A549 (cell line): ENCODE measurements at regions not wholly inside any gene's neighbourhood (a gene's known extent, or its start where the extent isn't known, plus 50 kb on each side); places are given as distances from the start of the nearest gene placed in this dataset.

Experiments
- CEBPB ChIP-seq, 2 experiments: fragments of >200 bp in 1 of 2; sonication (Bioruptor Twin) in 1 of 2; formaldehyde crosslinking in 1 of 2; IDR thresholded peaks; 2 replicates each; pipeline ENCODE4 v1.6.1; 2012 to 2016
- EP300 ChIP-seq, 2 experiments: fragments of >200 bp; sonication (Bioruptor Twin); formaldehyde crosslinking; IDR thresholded peaks; 2 replicates in 1 of 2; 3 replicates in 1 of 2; pipeline ENCODE4 v1.6.1; 2016 to 2017
- MYC ChIP-seq: IDR thresholded peaks from 2 replicates; pipeline ENCODE4 v1.6.1; 2012; ENCODE audit warnings: mild to moderate bottlenecking, inconsistent platforms, low read length, improper control_type of control experiment, borderline replicate concordance
- POLR2A ChIP-seq: IDR thresholded peaks from 2 replicates; pipeline ENCODE4 v1.6.1; 2012; ENCODE audit warnings: mild to moderate bottlenecking, low read length
- RAD21 ChIP-seq, 2 experiments: fragments of >200 bp in 1 of 2; sonication (Bioruptor Twin) in 1 of 2; formaldehyde crosslinking in 1 of 2; IDR thresholded peaks in 1 of 2; conservative IDR thresholded peaks in 1 of 2; 2 replicates in 1 of 2; 3 replicates in 1 of 2; pipeline ENCODE4 v1.6.1; 2012 to 2018; ENCODE audit warnings: inconsistent platforms in 1 of 2
- TF ChIP-seq, protein P1 (sequence below): fragments of >200 bp; sonication (Bioruptor Twin); formaldehyde crosslinking; IDR thresholded peaks from 3 replicates; pipeline ENCODE4 v1.5.1; 2016
- TF ChIP-seq, protein P2 (sequence below): IDR thresholded peaks from 2 replicates; pipeline ENCODE4 v1.6.1; 2012

GRCh38 chr3:65303431-65303830, 615.6 kb upstream of the ADAMTS9 start:
- TF ChIP-seq POLR2A (no peak), CEBPB (IDR thresholded peaks at IDR 0.05) (no peak), EP300 (IDR thresholded peaks at IDR 0.05) (no peak), RAD21 (conservative IDR thresholded peaks at IDR 0.05 in 1 of 2, IDR thresholded peaks at IDR 0.05 in 1 of 2) (no peak), MYC (no peak)
- TF ChIP-seq, protein P1, sequence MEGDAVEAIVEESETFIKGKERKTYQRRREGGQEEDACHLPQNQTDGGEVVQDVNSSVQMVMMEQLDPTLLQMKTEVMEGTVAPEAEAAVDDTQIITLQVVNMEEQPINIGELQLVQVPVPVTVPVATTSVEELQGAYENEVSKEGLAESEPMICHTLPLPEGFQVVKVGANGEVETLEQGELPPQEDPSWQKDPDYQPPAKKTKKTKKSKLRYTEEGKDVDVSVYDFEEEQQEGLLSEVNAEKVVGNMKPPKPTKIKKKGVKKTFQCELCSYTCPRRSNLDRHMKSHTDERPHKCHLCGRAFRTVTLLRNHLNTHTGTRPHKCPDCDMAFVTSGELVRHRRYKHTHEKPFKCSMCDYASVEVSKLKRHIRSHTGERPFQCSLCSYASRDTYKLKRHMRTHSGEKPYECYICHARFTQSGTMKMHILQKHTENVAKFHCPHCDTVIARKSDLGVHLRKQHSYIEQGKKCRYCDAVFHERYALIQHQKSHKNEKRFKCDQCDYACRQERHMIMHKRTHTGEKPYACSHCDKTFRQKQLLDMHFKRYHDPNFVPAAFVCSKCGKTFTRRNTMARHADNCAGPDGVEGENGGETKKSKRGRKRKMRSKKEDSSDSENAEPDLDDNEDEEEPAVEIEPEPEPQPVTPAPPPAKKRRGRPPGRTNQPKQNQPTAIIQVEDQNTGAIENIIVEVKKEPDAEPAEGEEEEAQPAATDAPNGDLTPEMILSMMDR = no peak
- TF ChIP-seq, protein P2, sequence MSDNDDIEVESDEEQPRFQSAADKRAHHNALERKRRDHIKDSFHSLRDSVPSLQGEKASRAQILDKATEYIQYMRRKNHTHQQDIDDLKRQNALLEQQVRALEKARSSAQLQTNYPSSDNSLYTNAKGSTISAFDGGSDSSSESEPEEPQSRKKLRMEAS = no peak
